Chondrocyte (in vitro differentiated cells): ENCODE measurements at regions not wholly inside any gene's neighbourhood (a gene's known extent, or its start where the extent isn't known, plus 50 kb on each side); places are given as distances from the start of the nearest gene placed in this dataset.

Experiments used
- DNase-seq: peaks from one replicate; pipeline ENCODE4 v3.0.0; 2021; ENCODE audit warnings: mixed read lengths, low spot score
- H3K27ac Mint-ChIP-seq: one replicate; pipeline ENCODE4 v1.8.0; 2021; ENCODE audit warnings: mild to moderate bottlenecking, moderate library complexity, mixed read lengths; ENCODE audit not compliant: unreplicated experiment
- H3K27me3 Mint-ChIP-seq: 2 replicates; pipeline ENCODE4 v1.8.0; 2021; ENCODE audit warnings: low read depth, mixed read lengths
- H3K36me3 Mint-ChIP-seq: 2 replicates; pipeline ENCODE4 v1.8.0; 2021; ENCODE audit warnings: low read depth, mixed read lengths
- H3K4me1 Mint-ChIP-seq: 2 replicates; pipeline ENCODE4 v1.8.0; 2021; ENCODE audit warnings: low read depth, mild to moderate bottlenecking, mixed read lengths
- H3K4me3 Mint-ChIP-seq: one replicate; pipeline ENCODE4 v1.8.0; 2021; ENCODE audit warnings: mild to moderate bottlenecking, moderate library complexity, mixed read lengths; ENCODE audit not compliant: unreplicated experiment
- H3K9me3 Mint-ChIP-seq: 2 replicates; pipeline ENCODE4 v1.8.0; 2021; ENCODE audit warnings: low read depth, mixed read lengths
- TF ChIP-seq, protein P1 (sequence below): fragments of 200-600 bp; sonication (generic); IDR thresholded peaks from 2 replicates; pipeline ENCODE4 v1.5.0; 2021; ENCODE audit warnings: antibody characterized with exemption, mild to moderate bottlenecking, moderate library complexity

- no peaks in the 10 kb centered on the region for H3K4me1 Mint-ChIP-seq
- H3K9me3 Mint-ChIP-seq = no peaks in the 10 kb centered on the region
- no peak overlapping the region for H3K4me3 Mint-ChIP-seq
- TF ChIP-seq, protein P1, sequence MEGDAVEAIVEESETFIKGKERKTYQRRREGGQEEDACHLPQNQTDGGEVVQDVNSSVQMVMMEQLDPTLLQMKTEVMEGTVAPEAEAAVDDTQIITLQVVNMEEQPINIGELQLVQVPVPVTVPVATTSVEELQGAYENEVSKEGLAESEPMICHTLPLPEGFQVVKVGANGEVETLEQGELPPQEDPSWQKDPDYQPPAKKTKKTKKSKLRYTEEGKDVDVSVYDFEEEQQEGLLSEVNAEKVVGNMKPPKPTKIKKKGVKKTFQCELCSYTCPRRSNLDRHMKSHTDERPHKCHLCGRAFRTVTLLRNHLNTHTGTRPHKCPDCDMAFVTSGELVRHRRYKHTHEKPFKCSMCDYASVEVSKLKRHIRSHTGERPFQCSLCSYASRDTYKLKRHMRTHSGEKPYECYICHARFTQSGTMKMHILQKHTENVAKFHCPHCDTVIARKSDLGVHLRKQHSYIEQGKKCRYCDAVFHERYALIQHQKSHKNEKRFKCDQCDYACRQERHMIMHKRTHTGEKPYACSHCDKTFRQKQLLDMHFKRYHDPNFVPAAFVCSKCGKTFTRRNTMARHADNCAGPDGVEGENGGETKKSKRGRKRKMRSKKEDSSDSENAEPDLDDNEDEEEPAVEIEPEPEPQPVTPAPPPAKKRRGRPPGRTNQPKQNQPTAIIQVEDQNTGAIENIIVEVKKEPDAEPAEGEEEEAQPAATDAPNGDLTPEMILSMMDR = no peak
- H3K36me3 Mint-ChIP-seq = no peaks in the 10 kb centered on the region
- H3K27ac Mint-ChIP-seq = no peak overlapping the region
- peaks cover 6% of the 10 kb centered on the region for H3K27me3 Mint-ChIP-seq
- DNase-seq = no peak
Observed at GRCh38 chr15:96582473-96582872, 252.0 kb downstream of the NR2F2 start.

GRCh38 chr15:96583671-96584070 lies 253.2 kb downstream of the NR2F2 start:
- Mint-ChIP-seq H3K36me3 (no peaks in the 10 kb centered on the region), H3K27me3 (peaks cover 6% of the 10 kb centered on the region), H3K9me3 (no peaks in the 10 kb centered on the region), H3K27ac (no peak overlapping the region), H3K4me1 (no peaks in the 10 kb centered on the region), H3K4me3 (no peak overlapping the region)
- TF ChIP-seq, protein P1 = peak; percentile 32
- DNase-seq = no peak

- Mint-ChIP-seq H3K4me1 (no peaks in the 10 kb centered on the region), H3K36me3 (no peaks in the 10 kb centered on the region), H3K9me3 (no peaks in the 10 kb centered on the region), H3K27me3 (peaks cover 9% of the 10 kb centered on the region), H3K27ac (no peak overlapping the region), H3K4me3 (no peak overlapping the region)
- no peak for DNase-seq
- TF ChIP-seq, protein P1 = peak; percentile 71
Observed at GRCh38 chr15:96585484-96586386, 255.2 kb downstream of the NR2F2 start.

DNA sequence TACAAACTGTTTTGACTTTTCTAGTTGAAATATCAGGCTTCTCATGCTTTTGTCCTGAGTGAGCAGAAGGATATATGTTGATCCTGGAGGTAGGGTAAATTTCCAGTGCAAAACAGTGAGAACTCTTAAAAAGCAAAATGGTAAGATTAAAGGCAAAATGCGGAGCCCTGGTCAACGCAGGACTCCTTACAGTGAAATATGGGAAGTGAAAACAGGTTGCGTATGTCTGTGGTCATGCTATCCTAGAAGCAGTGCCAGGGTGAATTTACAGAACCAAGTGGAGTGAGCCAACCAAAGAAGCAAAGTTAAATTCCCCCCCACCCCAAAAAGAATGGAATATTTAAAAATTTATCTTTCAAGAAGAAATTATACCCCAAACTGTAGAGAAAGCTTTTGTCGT lies 256.4 kb downstream of the NR2F2 start:
- Mint-ChIP-seq H3K27ac (no peak overlapping the region), H3K36me3 (no peaks in the 10 kb centered on the region), H3K4me1 (no peaks in the 10 kb centered on the region), H3K4me3 (no peak overlapping the region), H3K9me3 (no peaks in the 10 kb centered on the region), H3K27me3 (peaks cover 16% of the 10 kb centered on the region)
- TF ChIP-seq, protein P1 = no peak
- no peak for DNase-seq

GRCh38 chr15:96589864-96590263 lies 259.4 kb downstream of the NR2F2 start:
- no peaks in the 10 kb centered on the region for H3K36me3 Mint-ChIP-seq
- no peak overlapping the region for H3K4me3 Mint-ChIP-seq
- H3K27ac Mint-ChIP-seq = no peak overlapping the region
- DNase-seq = no peak
- H3K4me1 Mint-ChIP-seq = no peaks in the 10 kb centered on the region
- peaks cover 15% of the 10 kb centered on the region for H3K27me3 Mint-ChIP-seq
- H3K9me3 Mint-ChIP-seq = no peaks in the 10 kb centered on the region
- TF ChIP-seq, protein P1 = no peak
